PC-3 (cell line): ENCODE measurements at regions not wholly inside any gene's neighbourhood (a gene's known extent, or its start where the extent isn't known, plus 50 kb on each side); places are given as distances from the start of the nearest gene placed in this dataset.

ENCODE experiments used
- EZH2 ChIP-seq: fragments of 300-600 bp; sonication (generic); IDR thresholded peaks from one replicate; pipeline ENCODE4 v1.6.1; 2017; ENCODE audit warnings: antibody characterized with exemption, mild to moderate bottlenecking, low read length; ENCODE audit not compliant: unreplicated experiment
- TF ChIP-seq, protein P1 (sequence below): fragments of 300-600 bp; sonication (generic); conservative IDR thresholded peaks from 2 replicates; pipeline ENCODE4 v1.5.1; 2017; ENCODE audit warnings: antibody characterized with exemption, low read depth, mild to moderate bottlenecking, low read length

DNA sequence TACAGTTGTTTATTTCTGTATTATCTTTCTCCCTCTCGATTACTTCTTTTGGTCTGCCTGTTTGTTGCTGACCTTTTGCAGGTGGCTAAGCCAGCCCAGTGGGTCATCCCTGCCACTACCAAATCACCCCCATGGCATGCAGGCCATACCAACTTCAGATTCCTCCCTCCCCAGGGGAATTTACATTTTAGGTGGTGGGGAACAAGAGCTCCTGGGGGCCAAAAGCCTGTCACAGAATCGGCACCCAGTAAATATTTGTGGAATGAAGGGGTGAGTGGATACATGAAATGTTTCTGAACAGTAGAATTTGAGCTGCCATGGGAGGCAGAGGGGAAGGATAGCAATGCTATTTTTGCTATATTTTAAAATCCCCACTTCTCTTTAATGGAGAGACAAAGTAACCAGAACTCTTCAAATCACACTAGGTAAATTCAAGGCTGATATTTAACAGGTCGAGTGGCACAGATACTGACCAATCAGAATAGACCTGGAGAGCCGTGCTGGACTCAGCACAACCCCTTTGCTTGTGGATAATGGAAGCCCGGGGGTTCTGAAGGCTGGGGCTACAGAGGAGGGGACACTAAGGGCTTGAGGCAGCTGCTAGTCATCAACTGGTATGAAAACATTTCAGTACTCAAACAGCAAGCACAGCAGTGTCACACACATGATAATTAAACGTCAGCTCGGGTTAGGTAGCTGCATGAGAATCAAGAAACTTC, 54.3 kb upstream of the SMAD3 start:
- TF ChIP-seq, protein P1, sequence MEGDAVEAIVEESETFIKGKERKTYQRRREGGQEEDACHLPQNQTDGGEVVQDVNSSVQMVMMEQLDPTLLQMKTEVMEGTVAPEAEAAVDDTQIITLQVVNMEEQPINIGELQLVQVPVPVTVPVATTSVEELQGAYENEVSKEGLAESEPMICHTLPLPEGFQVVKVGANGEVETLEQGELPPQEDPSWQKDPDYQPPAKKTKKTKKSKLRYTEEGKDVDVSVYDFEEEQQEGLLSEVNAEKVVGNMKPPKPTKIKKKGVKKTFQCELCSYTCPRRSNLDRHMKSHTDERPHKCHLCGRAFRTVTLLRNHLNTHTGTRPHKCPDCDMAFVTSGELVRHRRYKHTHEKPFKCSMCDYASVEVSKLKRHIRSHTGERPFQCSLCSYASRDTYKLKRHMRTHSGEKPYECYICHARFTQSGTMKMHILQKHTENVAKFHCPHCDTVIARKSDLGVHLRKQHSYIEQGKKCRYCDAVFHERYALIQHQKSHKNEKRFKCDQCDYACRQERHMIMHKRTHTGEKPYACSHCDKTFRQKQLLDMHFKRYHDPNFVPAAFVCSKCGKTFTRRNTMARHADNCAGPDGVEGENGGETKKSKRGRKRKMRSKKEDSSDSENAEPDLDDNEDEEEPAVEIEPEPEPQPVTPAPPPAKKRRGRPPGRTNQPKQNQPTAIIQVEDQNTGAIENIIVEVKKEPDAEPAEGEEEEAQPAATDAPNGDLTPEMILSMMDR: no peak
- TF ChIP-seq EZH2: no peak
